GM19239 (cell line): ENCODE measurements at regions not wholly inside any gene's neighbourhood (a gene's known extent, or its start where the extent isn't known, plus 50 kb on each side); places are given as distances from the start of the nearest gene placed in this dataset.

Source experiments
- DNase-seq: peaks from one replicate; pipeline ENCODE4 v3.0.0; 2011; ENCODE audit warnings: low spot score; ENCODE audit not compliant: insufficient read length
- FAIRE-seq: peaks from 2 replicates; lab custom pipeline; 2011; peaks lifted over from hg19 to GRCh38; lab: Jason Lieb, UNC

- FAIRE-seq (no peak), DNase-seq (no peak)
These were observed 616.4 kb downstream of the MED13L start for GRCh38 chr12:115661112-115661511.

- DNase-seq (no peak), FAIRE-seq (no peak)
These were observed 617.2 kb downstream of the MED13L start for GRCh38 chr12:115660211-115660805.

- no peak for FAIRE-seq
- DNase-seq = no peak
These were observed 618.1 kb downstream of the MED13L start for GRCh38 chr12:115659422-115659821.

GRCh38 chr12:115657081-115658013, 620.1 kb downstream of the MED13L start:
- FAIRE-seq = no peak
- DNase-seq = no peak

GRCh38 chr12:115650026-115650425, 627.5 kb downstream of the MED13L start:
- no peak for DNase-seq
- no peak for FAIRE-seq

DNA sequence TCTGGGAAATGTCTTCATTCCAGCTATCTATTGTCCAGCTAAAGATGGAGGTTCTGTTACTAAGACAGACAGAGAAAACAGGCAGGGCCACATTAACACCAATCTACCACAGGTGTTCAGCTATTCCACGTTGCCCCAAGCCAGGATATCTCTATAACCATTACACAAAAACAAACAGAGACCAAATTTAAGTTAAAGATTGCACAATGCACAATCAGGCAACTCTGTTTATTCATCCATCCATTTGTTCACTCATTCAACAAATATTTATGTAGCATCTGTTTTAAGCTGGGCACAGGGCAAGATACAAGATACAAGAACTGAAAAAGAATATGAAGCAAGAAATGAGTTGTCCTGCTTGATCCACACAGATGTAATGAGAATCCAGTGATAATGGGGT, 629.0 kb downstream of the MED13L start:
- no peak for FAIRE-seq

GRCh38 chr12:115646210-115646609, 631.3 kb downstream of the MED13L start:
- DNase-seq (no peak), FAIRE-seq (no peak)

More for the DNA sequence above, 629.0 kb downstream of the MED13L start:
- no peak for DNase-seq

- FAIRE-seq (no peak), DNase-seq (no peak)
These were observed 636.6 kb downstream of the MED13L start for GRCh38 chr12:115640929-115641328.

GRCh38 chr12:115639648-115640012, 637.9 kb downstream of the MED13L start:
- FAIRE-seq (no peak), DNase-seq (no peak)

GRCh38 chr12:115638733-115639647, 638.5 kb downstream of the MED13L start:
- no peak for DNase-seq
- FAIRE-seq = no peak

DNA sequence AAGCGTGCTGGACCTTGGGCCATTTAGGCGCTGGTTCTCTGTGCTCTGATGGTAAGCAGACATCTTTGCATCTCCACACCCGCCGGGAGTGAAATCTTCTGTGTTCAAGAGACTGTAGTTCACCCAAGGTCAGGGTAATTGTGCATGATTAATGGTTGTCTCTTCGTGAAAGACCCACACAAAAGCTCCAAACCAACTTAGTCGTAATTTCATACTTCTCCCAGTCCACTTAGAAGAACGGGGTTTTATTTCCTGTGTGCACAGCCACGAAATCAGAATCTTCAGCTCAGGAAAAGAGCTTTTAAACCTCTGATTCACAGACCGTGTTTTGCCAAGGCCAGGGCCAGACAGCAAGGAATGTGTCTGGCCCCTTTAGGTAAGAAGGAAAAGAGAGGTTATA, 640.9 kb downstream of the MED13L start:
- DNase-seq (no peak), FAIRE-seq (no peak)

DNA sequence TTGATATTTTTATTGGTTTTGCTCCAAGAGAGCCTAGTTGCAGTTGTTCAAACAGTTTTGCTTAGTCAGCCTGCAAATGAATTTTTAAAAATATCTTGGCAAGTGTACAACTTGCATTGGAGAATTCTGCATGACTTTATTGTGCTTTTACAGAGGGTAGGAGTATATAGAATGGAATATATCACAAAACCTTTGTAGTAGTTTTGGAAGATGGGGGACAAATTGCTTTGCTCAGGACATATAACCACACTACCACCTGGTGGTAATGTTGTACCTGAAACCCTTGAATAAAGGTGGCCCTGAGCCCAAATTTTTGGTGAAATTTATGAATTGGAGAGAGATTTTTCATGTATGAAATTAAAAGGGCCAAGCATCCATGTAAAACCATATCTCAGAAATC, 645.2 kb downstream of the MED13L start:
- no peak for DNase-seq
- no peak for FAIRE-seq

DNA sequence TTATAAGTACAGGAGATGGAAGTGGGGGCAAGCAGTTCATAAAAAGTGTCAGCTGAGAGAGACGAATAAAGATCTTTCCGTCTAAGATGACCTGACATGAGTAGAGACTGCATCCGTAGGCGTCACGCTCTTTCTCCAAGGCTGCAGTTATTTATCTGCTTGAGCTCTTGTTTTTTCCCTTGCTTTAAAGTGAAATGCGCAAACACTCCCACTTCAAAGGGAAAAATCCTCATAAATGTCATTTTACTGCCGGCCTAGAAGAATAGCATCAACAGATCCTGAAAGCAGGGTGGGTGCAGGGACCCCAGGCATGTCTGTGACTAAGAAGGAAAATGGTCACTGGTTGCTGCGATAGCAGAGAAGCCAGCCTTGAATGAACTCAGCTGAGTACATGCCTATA, 647.4 kb downstream of the MED13L start:
- DNase-seq (no peak), FAIRE-seq (no peak)

DNA sequence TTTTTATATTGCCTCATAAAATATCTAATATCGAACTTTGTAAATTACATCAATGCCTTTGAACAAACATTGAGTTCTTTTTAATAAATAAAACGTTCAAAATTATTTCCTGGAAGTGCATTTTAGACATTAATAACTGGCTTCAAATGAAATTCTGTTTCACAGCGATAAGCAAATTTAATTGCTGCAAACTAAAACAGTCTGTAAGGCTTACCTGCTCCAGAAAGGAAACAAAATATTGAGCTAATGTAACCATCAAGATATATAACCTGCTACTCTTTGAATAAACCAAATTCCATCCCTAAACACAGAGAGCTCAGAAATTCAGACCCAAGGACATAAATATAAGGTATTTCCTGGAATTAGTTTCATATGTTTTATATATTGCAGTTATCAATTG, 651.3 kb downstream of the MED13L start:
- FAIRE-seq = no peak
- DNase-seq = no peak

DNA sequence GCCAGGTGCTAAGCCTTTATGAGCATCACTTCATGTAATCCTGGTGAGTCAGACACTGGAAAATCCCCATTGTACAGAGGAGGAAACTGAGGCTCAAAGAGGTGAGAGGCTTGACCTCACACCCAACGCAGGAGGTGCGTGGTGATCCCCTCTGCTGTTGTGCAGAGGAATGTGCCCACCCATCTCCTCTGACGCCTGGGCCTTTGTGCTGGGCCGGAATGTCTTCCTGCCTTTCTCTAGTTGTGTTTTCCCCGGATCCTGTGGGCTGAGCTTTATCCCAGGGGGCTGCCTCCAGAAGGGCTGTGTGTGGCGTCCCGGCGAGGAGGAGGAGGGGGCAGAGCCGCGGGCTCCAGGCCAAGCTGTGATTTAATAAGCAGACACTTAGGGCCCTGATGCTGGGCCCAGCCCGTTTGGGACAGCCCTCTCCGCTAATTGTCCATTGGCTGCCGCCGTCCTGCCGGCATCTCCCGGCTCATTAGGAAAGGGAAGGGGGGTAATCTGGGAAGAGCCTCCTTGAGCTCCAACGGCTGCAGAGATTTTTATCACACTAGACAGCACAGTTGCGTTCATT, 653.6 kb downstream of the MED13L start:
- no peak for DNase-seq
- FAIRE-seq = no peak

DNA sequence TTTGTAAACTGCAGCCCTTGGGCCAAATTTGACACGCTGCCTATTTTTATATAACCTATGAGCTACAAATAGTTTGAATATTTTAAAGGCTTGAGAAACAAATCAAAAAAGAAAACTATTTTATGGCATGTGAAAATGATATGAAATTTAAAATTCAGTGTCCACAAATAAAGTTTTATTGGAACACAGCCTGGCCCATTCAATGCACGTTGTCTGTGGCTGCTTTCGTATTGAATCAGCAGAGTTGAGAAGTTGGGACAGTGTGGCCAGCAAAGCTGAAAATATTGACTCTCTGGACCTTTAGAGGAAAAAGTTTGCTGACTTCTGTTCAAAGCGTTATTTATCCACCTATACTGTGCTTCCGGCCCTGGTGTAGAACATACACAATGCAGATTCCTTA, 654.2 kb downstream of the MED13L start:
- FAIRE-seq (no peak), DNase-seq (no peak)

- FAIRE-seq (no peak), DNase-seq (no peak)
These were observed 656.7 kb downstream of the MED13L start for GRCh38 chr12:115620816-115621215.

GRCh38 chr12:115619889-115620288, 657.6 kb downstream of the MED13L start:
- FAIRE-seq = no peak

GRCh38 chr12:115619061-115619460, 658.4 kb downstream of the MED13L start:
- no peak for DNase-seq
- no peak for FAIRE-seq

More at GRCh38 chr12:115619889-115620288, 657.6 kb downstream of the MED13L start:
- no peak for DNase-seq

DNA sequence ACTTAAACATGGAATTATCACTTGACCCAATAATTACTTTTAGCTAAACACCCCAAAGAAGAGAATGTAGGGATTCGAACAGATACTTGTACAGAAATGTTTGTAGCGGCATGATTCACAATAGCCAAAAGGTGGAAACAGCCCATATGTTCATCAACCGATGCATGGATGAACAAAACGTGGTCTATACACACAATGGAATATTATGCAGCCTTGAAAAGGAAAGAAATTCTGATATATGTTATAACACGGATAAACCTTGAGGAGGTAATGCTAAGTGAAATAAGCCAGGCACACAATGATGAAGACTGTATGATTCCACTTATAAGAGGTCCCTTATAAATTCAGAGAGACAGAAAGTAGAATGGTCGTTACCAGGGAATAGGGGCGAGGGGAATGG, 659.4 kb downstream of the MED13L start:
- DNase-seq (no peak), FAIRE-seq (no peak)
